ENCODE measurements at regions not wholly inside any gene's neighbourhood (a gene's known extent, or its start where the extent isn't known, plus 50 kb on each side); places are given as distances from the start of the nearest gene placed in this dataset.

- no peaks in the 10 kb centered on the region for H3K27me3 Mint-ChIP-seq (ENCODE audit: low read depth)
- H3K4me1 Mint-ChIP-seq (ENCODE audit: low read depth) = no peaks in the 10 kb centered on the region
- no peaks in the 10 kb centered on the region for H3K36me3 Mint-ChIP-seq (ENCODE audit: low read depth)
- H3K27ac Mint-ChIP-seq = no peak overlapping the region
- peaks cover 12% of the 10 kb centered on the region for H3K9me3 Mint-ChIP-seq
- H3K4me3 Mint-ChIP-seq = no peak overlapping the region
Observed at GRCh38 chr11:91763331-91763730, 461.3 kb upstream of the FAT3 start.

- no peaks in the 10 kb centered on the region for H3K4me1 Mint-ChIP-seq (ENCODE audit: low read depth)
- peaks cover 14% of the 10 kb centered on the region for H3K9me3 Mint-ChIP-seq
- no peak overlapping the region for H3K4me3 Mint-ChIP-seq
- no peaks in the 10 kb centered on the region for H3K27me3 Mint-ChIP-seq (ENCODE audit: low read depth)
- H3K36me3 Mint-ChIP-seq (ENCODE audit: low read depth) = no peaks in the 10 kb centered on the region
- no peak overlapping the region for H3K27ac Mint-ChIP-seq
Observed at GRCh38 chr11:91761406-91762025, 463.1 kb upstream of the FAT3 start.

GRCh38 chr11:91756829-91757480 lies 467.7 kb upstream of the FAT3 start:
- Mint-ChIP-seq H3K36me3 (ENCODE audit: low read depth) (no peaks in the 10 kb centered on the region), H3K27ac (no peak overlapping the region), H3K4me3 (no peak overlapping the region), H3K9me3 (peaks cover 16% of the 10 kb centered on the region), H3K27me3 (ENCODE audit: low read depth) (no peaks in the 10 kb centered on the region), H3K4me1 (ENCODE audit: low read depth) (no peaks in the 10 kb centered on the region)

GRCh38 chr11:91755951-91756707 lies 468.5 kb upstream of the FAT3 start:
- H3K4me1 Mint-ChIP-seq (ENCODE audit: low read depth) = no peaks in the 10 kb centered on the region

GRCh38 chr11:91755526-91755925 lies 469.1 kb upstream of the FAT3 start:
- Mint-ChIP-seq H3K4me1 (ENCODE audit: low read depth) (no peaks in the 10 kb centered on the region), H3K27ac (no peak overlapping the region), H3K4me3 (no peak overlapping the region), H3K9me3 (peaks cover 16% of the 10 kb centered on the region), H3K27me3 (ENCODE audit: low read depth) (no peaks in the 10 kb centered on the region), H3K36me3 (ENCODE audit: low read depth) (no peaks in the 10 kb centered on the region)

More at GRCh38 chr11:91755951-91756707, 468.5 kb upstream of the FAT3 start:
- Mint-ChIP-seq H3K9me3 (peaks cover 16% of the 10 kb centered on the region), H3K36me3 (ENCODE audit: low read depth) (no peaks in the 10 kb centered on the region), H3K27ac (no peak overlapping the region), H3K4me3 (no peak overlapping the region), H3K27me3 (ENCODE audit: low read depth) (no peaks in the 10 kb centered on the region)

- no peaks in the 10 kb centered on the region for H3K36me3 Mint-ChIP-seq (ENCODE audit: low read depth)
- H3K4me1 Mint-ChIP-seq (ENCODE audit: low read depth) = no peaks in the 10 kb centered on the region
- H3K27ac Mint-ChIP-seq = no peak overlapping the region
- H3K9me3 Mint-ChIP-seq = peaks cover 6% of the 10 kb centered on the region
- no peak overlapping the region for H3K4me3 Mint-ChIP-seq
- H3K27me3 Mint-ChIP-seq (ENCODE audit: low read depth) = no peaks in the 10 kb centered on the region
Observed at GRCh38 chr11:91749251-91749650, 475.4 kb upstream of the FAT3 start.

- H3K9me3 Mint-ChIP-seq = peaks cover 6% of the 10 kb centered on the region
- H3K36me3 Mint-ChIP-seq (ENCODE audit: low read depth) = no peaks in the 10 kb centered on the region
- no peaks in the 10 kb centered on the region for H3K4me1 Mint-ChIP-seq (ENCODE audit: low read depth)
- H3K27me3 Mint-ChIP-seq (ENCODE audit: low read depth) = no peaks in the 10 kb centered on the region
- H3K27ac Mint-ChIP-seq = no peak overlapping the region
- no peak overlapping the region for H3K4me3 Mint-ChIP-seq
Observed at GRCh38 chr11:91742155-91742554, 482.5 kb upstream of the FAT3 start.

- Mint-ChIP-seq H3K27me3 (ENCODE audit: low read depth) (no peaks in the 10 kb centered on the region), H3K36me3 (ENCODE audit: low read depth) (no peaks in the 10 kb centered on the region)
Observed at GRCh38 chr11:91731051-91731450, 493.6 kb upstream of the FAT3 start.

GRCh38 chr11:91730620-91731019 lies 494.0 kb upstream of the FAT3 start:
- Mint-ChIP-seq H3K4me1 (ENCODE audit: low read depth) (no peaks in the 10 kb centered on the region), H3K27me3 (ENCODE audit: low read depth) (no peaks in the 10 kb centered on the region), H3K27ac (no peak overlapping the region), H3K36me3 (ENCODE audit: low read depth) (no peaks in the 10 kb centered on the region), H3K4me3 (no peak overlapping the region), H3K9me3 (peaks cover 14% of the 10 kb centered on the region)

More at GRCh38 chr11:91731051-91731450, 493.6 kb upstream of the FAT3 start:
- Mint-ChIP-seq H3K27ac (no peak overlapping the region), H3K4me1 (ENCODE audit: low read depth) (no peaks in the 10 kb centered on the region), H3K9me3 (peaks cover 14% of the 10 kb centered on the region), H3K4me3 (no peak overlapping the region)

- H3K27ac Mint-ChIP-seq = no peak overlapping the region
- H3K27me3 Mint-ChIP-seq (ENCODE audit: low read depth) = no peaks in the 10 kb centered on the region
- no peak overlapping the region for H3K4me3 Mint-ChIP-seq
- H3K9me3 Mint-ChIP-seq = peaks cover 14% of the 10 kb centered on the region
- no peaks in the 10 kb centered on the region for H3K4me1 Mint-ChIP-seq (ENCODE audit: low read depth)
- no peaks in the 10 kb centered on the region for H3K36me3 Mint-ChIP-seq (ENCODE audit: low read depth)
Observed at GRCh38 chr11:91730057-91730456, 494.6 kb upstream of the FAT3 start.

GRCh38 chr11:91717169-91717568 lies 507.4 kb upstream of the FAT3 start:
- Mint-ChIP-seq H3K27me3 (ENCODE audit: low read depth) (no peaks in the 10 kb centered on the region), H3K27ac (no peak overlapping the region), H3K36me3 (ENCODE audit: low read depth) (no peaks in the 10 kb centered on the region), H3K4me1 (ENCODE audit: low read depth) (no peaks in the 10 kb centered on the region), H3K9me3 (peaks cover 14% of the 10 kb centered on the region), H3K4me3 (no peak overlapping the region)

GRCh38 chr11:91707652-91708482 lies 516.8 kb upstream of the FAT3 start:
- H3K36me3 Mint-ChIP-seq (ENCODE audit: low read depth) = no peaks in the 10 kb centered on the region
- no peak overlapping the region for H3K4me3 Mint-ChIP-seq
- H3K4me1 Mint-ChIP-seq (ENCODE audit: low read depth) = no peaks in the 10 kb centered on the region
- H3K9me3 Mint-ChIP-seq = peaks cover 2% of the 10 kb centered on the region
- H3K27me3 Mint-ChIP-seq (ENCODE audit: low read depth) = no peaks in the 10 kb centered on the region
- H3K27ac Mint-ChIP-seq = no peak overlapping the region

- Mint-ChIP-seq H3K27ac (no peak overlapping the region), H3K36me3 (ENCODE audit: low read depth) (no peaks in the 10 kb centered on the region), H3K4me3 (no peak overlapping the region), H3K9me3 (peaks cover 3% of the 10 kb centered on the region), H3K4me1 (ENCODE audit: low read depth) (no peaks in the 10 kb centered on the region), H3K27me3 (ENCODE audit: low read depth) (no peaks in the 10 kb centered on the region)
Observed at GRCh38 chr11:91703042-91703441, 521.6 kb upstream of the FAT3 start.

GRCh38 chr11:91700854-91701253 lies 523.8 kb upstream of the FAT3 start:
- Mint-ChIP-seq H3K4me1 (ENCODE audit: low read depth) (no peaks in the 10 kb centered on the region), H3K36me3 (ENCODE audit: low read depth) (no peaks in the 10 kb centered on the region), H3K9me3 (peaks cover 3% of the 10 kb centered on the region), H3K4me3 (no peak overlapping the region), H3K27me3 (ENCODE audit: low read depth) (no peaks in the 10 kb centered on the region), H3K27ac (no peak overlapping the region)

Data from T-helper 1 cell treated with Interleukin-12 subunit alpha and Interleukin-12 subunit beta and Interleukin-4 antibody, amounts not matched to agents 30 μg/mL and 1 μg/mL, for 36 hours (primary cell).